ENCODE measurements at regions not wholly inside any gene's neighbourhood (a gene's known extent, or its start where the extent isn't known, plus 50 kb on each side); places are given as distances from the start of the nearest gene placed in this dataset.

DNA sequence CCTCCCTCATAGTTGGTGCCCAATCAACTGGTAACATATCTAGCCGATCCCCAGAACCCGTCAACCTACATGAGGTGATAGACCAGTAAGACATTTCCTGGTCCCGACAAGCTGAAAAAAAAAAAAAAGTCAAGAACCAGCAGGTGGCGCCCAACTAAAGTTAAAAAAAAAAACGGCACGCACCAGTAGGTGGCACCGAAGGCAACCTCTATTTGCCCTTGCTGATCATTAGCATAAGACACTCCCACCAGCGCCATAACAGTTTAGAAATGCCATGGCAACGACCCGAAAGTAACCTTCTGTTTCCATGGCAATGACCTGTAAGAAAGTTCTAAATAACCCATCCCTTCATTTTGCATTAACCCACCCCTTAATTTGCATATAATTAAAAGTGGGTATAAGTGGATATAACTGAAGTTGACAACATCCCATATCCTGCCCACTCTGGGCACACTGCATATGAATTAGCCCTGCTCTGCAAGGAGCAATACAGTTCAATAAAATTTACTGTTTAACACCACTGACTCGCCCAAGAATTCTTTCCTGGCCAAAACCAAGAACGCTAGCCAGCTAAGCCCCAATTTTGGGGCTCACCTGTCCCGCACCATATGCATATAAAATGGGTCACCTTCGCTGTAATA is 83.9 kb upstream of the SPANXB1 start (continued):
- TF ChIP-seq, protein P1, sequence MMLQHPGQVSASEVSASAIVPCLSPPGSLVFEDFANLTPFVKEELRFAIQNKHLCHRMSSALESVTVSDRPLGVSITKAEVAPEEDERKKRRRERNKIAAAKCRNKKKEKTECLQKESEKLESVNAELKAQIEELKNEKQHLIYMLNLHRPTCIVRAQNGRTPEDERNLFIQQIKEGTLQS (IDR thresholded peaks at IDR 0.05; ENCODE audit: insufficient read depth, low read depth, low read length), result no peak
- TF ChIP-seq SIRT6 (IDR thresholded peaks at IDR 0.05; ENCODE audit: low read length), result no peak

All from H1 (cell line).